Ishikawa (cell line): ENCODE measurements at regions not wholly inside any gene's neighbourhood (a gene's known extent, or its start where the extent isn't known, plus 50 kb on each side); places are given as distances from the start of the nearest gene placed in this dataset.

Source experiments
- EP300 ChIP-seq: IDR thresholded peaks from 2 replicates; pipeline ENCODE4 v1.6.1; 2012; ENCODE audit warnings: borderline replicate concordance
- NFIC ChIP-seq: IDR thresholded peaks from 2 replicates; pipeline ENCODE4 v1.6.1; 2012
- RAD21 ChIP-seq: IDR thresholded peaks from 2 replicates; pipeline ENCODE4 v1.6.1; 2012; ENCODE audit warnings: low read depth
- TAF1 ChIP-seq: IDR thresholded peaks from 2 replicates; pipeline ENCODE4 v1.6.1; 2012; ENCODE audit warnings: low read depth, mild to moderate bottlenecking
- TCF12 ChIP-seq: IDR thresholded peaks from 2 replicates; pipeline ENCODE4 v1.6.1; 2012; ENCODE audit warnings: low read depth
- YY1 ChIP-seq: IDR thresholded peaks from 2 replicates; pipeline ENCODE4 v1.6.1; 2012; ENCODE audit warnings: low read depth
- TF ChIP-seq, protein P1 (sequence below): IDR thresholded peaks from 2 replicates; pipeline ENCODE4 v1.6.1; 2012
- TF ChIP-seq, protein P2 (sequence below): IDR thresholded peaks from 2 replicates; pipeline ENCODE4 v1.6.1; 2012; ENCODE audit warnings: low read depth, mild to moderate bottlenecking
- TF ChIP-seq, protein P3 (sequence below): IDR thresholded peaks from 2 replicates; pipeline ENCODE4 v1.6.1; 2012

DNA sequence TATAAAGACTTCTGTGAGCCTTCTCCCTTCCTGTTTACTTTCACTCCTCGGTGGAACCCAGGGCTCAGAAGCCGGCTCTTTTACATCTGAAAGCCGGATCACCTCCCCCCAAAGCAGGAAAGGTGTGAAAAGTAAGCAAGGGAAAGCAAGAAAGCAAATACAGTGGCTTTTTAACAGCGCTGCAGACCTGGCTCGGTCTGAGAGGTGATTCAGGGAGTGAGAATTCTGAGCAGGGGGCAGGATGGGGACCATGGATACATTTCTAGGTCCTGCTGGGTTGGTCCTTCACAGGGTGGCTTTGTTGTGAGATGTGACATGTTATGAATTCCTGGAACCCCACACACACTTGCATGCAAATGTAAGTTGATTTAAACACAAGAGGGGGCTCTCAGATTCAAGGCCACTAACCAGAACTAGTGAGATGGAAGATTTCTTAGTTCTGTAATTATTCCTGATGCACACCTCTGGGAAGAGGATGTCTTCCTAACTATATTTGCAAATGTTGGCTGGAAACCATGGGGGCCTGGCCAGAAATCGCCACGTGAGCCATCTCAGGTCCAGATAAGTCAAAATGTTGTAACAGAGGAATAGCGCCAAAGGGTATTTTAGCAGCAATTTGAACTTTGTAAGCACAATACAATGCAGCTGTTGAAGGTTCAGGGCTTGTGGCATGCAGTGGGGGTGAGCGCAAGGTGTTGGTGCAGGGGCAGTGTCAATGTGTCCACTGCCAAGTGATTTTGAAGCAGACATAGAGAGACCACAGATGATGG, 670.1 kb upstream of the LCORL start:
- TF ChIP-seq, protein P1, sequence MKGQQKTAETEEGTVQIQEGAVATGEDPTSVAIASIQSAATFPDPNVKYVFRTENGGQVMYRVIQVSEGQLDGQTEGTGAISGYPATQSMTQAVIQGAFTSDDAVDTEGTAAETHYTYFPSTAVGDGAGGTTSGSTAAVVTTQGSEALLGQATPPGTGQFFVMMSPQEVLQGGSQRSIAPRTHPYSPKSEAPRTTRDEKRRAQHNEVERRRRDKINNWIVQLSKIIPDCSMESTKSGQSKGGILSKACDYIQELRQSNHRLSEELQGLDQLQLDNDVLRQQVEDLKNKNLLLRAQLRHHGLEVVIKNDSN = no peak
- no peak for TF ChIP-seq TAF1
- no peak for TF ChIP-seq YY1
- no peak for TF ChIP-seq EP300
- TF ChIP-seq, protein P2, sequence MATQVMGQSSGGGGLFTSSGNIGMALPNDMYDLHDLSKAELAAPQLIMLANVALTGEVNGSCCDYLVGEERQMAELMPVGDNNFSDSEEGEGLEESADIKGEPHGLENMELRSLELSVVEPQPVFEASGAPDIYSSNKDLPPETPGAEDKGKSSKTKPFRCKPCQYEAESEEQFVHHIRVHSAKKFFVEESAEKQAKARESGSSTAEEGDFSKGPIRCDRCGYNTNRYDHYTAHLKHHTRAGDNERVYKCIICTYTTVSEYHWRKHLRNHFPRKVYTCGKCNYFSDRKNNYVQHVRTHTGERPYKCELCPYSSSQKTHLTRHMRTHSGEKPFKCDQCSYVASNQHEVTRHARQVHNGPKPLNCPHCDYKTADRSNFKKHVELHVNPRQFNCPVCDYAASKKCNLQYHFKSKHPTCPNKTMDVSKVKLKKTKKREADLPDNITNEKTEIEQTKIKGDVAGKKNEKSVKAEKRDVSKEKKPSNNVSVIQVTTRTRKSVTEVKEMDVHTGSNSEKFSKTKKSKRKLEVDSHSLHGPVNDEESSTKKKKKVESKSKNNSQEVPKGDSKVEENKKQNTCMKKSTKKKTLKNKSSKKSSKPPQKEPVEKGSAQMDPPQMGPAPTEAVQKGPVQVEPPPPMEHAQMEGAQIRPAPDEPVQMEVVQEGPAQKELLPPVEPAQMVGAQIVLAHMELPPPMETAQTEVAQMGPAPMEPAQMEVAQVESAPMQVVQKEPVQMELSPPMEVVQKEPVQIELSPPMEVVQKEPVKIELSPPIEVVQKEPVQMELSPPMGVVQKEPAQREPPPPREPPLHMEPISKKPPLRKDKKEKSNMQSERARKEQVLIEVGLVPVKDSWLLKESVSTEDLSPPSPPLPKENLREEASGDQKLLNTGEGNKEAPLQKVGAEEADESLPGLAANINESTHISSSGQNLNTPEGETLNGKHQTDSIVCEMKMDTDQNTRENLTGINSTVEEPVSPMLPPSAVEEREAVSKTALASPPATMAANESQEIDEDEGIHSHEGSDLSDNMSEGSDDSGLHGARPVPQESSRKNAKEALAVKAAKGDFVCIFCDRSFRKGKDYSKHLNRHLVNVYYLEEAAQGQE = no peak
- no peak for TF ChIP-seq NFIC
- TF ChIP-seq, protein P3, sequence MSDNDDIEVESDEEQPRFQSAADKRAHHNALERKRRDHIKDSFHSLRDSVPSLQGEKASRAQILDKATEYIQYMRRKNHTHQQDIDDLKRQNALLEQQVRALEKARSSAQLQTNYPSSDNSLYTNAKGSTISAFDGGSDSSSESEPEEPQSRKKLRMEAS = no peak
- TF ChIP-seq TCF12 = no peak
- TF ChIP-seq RAD21 = peak; percentile 46
